Stimulated activated effector memory CD8-positive, alpha-beta T cell treated with anti-CD3 and anti-CD28 coated beads, Interleukin-12 subunit alpha, Interleukin-12 subunit beta, amount 100 ng/mL, for 72 hours (primary cell): ENCODE measurements at regions not wholly inside any gene's neighbourhood (a gene's known extent, or its start where the extent isn't known, plus 50 kb on each side); places are given as distances from the start of the nearest gene placed in this dataset.
"Not testable (repeated sequence)": the region's sequence is repeated elsewhere in the genome, so short reads cannot be mapped to it uniquely, and the experiment has no call there.

Source experiments
- ATAC-seq: fragments of 150-1000 bp; cut with Tn5 transposase; 2 replicates; pipeline ENCODE4 v1.10.0; 2021
- DNase-seq, 2 donors: peaks; one replicate each; pipeline ENCODE4 v3.0.0; 2021 to 2022; ENCODE audit warnings: low spot score in 2 of 2
- H3K27ac Mint-ChIP-seq: one replicate; pipeline ENCODE4 v1.8.0; 2022; ENCODE audit warnings: mild to moderate bottlenecking, mixed read lengths
- H3K36me3 Mint-ChIP-seq: one replicate; pipeline ENCODE4 v1.8.0; 2022; ENCODE audit warnings: mild to moderate bottlenecking, mixed read lengths
- H3K4me1 Mint-ChIP-seq: one replicate; pipeline ENCODE4 v1.8.0; 2022; ENCODE audit warnings: mixed read lengths
- H3K4me3 Mint-ChIP-seq: one replicate; pipeline ENCODE4 v1.8.0; 2022; ENCODE audit warnings: mild to moderate bottlenecking, mixed read lengths
- H3K9me3 Mint-ChIP-seq: one replicate; pipeline ENCODE4 v1.8.0; 2022; ENCODE audit warnings: mixed read lengths

DNA sequence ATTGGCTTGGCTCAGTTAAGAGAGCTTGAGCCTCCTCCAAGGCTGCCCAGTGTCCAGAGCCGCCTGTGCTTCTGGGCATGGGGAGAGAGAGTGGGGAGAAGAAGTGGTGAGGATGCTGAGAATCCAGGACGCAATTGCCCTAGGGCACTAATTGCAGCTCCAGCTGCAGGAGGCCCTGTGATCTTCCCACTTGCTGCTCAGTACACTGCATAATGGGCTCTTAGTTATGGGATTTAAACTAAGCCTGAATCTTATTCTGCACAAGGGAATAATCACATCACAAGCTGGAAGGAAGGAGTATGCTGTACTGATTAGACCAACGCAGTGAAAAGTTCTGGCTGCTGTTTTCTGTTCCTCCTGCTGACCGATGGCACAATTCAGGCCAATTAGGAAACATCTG is 101.0 kb upstream of the PRMT8 start:
- ATAC-seq: no peak
- Mint-ChIP-seq H3K9me3 (no peaks in the 10 kb centered on the region), H3K27ac (no peak overlapping the region), H3K4me1 (no peaks in the 10 kb centered on the region), H3K4me3 (no peak overlapping the region), H3K36me3 (no peaks in the 10 kb centered on the region)
- DNase-seq: no peak

DNA sequence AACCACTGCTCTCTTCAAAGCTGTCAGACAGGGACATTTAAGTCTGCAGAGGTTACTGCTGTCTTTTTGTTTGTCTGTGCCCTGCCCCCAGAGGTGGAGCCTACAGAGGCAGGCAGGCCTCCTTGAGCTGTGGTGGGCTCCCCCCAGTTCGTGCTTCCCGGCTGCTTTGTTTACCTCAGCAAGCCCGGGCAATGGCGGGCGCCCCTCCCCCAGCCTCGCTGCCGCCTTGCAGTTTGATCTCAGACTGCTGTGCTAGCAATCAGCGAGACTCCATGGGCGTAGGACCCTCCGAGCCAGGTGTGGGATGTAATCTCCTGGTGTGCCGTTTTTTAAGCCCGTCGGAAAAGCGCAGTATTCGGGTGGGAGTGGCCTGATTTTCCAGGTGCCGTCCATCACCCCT is 93.4 kb upstream of the PRMT8 start:
- not testable (repeated sequence) for H3K9me3 Mint-ChIP-seq, H3K4me1 Mint-ChIP-seq, DNase-seq, H3K36me3 Mint-ChIP-seq, H3K27ac Mint-ChIP-seq, ATAC-seq, H3K4me3 Mint-ChIP-seq

DNA sequence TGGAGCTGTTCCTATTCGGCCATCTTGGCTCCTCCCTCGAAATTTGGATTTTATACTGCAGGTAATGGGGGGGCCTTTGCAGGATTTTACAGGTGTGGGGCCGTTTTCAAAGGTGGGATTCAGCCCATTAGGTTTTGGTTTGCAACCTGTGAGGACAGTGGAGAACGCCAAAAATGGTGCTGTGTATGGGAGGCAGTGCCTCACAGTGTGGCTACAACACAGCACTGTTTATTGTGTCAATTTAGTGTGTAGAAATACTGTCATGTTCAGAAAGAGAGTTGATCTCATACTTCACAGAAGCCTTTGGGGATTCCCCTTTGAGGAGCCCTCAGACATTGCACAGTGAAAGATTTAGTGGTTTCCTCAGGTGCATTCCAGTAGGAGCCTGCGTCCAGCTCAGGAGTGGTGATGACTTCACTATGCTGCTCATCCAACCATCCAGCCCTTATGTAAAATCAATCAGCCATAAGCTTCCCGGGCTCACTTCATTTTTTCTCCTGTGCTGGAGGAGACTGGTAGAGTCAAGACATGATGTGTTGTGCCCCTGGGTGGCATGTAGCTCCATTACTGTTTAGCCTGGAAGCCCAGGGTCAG is 92.7 kb upstream of the PRMT8 start:
- ATAC-seq: peak; percentile 28

DNA sequence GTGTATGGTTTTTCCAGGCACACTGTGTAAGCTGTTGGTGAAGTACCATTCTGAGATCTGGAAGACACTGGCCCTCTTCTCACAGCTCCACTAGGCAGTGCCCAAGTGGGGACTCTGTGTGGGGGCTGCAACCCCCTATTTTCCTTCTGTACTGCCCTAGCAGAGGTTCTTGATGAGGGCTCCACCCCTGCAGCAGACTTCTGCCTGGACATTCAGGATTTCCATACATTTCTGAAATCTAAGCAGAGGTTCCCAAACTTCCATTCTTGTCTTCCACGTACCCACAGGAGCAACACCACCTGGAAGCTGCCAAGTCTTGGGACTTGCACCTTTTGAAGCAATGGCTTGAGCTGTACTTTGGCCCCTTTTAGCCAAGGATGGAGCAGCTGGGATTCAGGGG is 85.2 kb upstream of the PRMT8 start:
- no peak overlapping the region for H3K27ac Mint-ChIP-seq
- no peak overlapping the region for H3K4me3 Mint-ChIP-seq
- H3K4me1 Mint-ChIP-seq: no peaks in the 10 kb centered on the region
- no peaks in the 10 kb centered on the region for H3K36me3 Mint-ChIP-seq
- no peak for ATAC-seq
- peaks cover 24% of the 10 kb centered on the region for H3K9me3 Mint-ChIP-seq
- no peak for DNase-seq

More for the DNA sequence above, 92.7 kb upstream of the PRMT8 start:
- H3K36me3 Mint-ChIP-seq: no peaks in the 10 kb centered on the region
- no peaks in the 10 kb centered on the region for H3K4me1 Mint-ChIP-seq
- H3K27ac Mint-ChIP-seq: no peak overlapping the region
- no peak for DNase-seq
- peaks cover 4% of the 10 kb centered on the region for H3K9me3 Mint-ChIP-seq
- no peak overlapping the region for H3K4me3 Mint-ChIP-seq

DNA sequence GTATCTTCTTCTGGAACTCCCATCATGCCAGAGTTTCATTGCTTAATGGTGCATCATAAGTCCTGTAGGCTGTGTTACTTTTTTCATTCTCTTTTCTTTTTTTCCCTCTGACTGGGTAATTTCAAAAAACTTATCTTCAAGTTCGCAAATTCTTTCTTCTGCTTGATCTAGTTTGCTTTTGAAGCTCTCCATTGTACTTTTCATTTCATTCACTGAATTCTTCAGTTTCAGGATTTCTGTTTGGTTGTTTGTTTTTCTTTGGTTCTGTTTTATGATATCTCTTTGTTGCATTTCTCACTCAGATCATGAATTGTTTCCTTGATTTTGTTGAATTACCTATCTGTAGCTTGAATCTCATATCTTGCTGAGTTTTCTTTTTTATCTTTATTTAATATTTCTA is 83.3 kb upstream of the PRMT8 start:
- no peak overlapping the region for H3K4me3 Mint-ChIP-seq
- no peak for DNase-seq
- peaks cover 24% of the 10 kb centered on the region for H3K9me3 Mint-ChIP-seq
- no peaks in the 10 kb centered on the region for H3K36me3 Mint-ChIP-seq
- ATAC-seq: no peak
- H3K4me1 Mint-ChIP-seq: no peaks in the 10 kb centered on the region
- H3K27ac Mint-ChIP-seq: no peak overlapping the region

DNA sequence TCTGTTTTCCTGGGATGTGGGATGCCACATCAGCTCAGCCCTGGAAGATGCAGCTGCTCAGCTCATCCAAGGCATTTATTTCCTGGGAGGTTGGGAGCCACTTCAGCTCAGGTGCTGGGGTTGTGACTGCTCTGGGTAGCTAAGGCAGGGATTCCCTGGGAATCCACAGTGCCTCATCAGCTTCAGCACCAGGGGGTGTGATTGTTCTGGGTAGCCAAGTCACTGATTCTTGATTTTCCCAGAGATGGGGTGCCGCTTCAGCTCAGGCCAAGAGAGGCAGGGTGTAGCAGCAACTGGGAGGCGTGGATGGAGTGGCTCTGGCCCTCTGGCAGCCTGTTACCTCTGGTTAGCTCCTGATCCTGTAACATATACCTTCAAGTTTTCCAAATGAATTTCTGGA is 81.3 kb upstream of the PRMT8 start:
- Mint-ChIP-seq H3K4me3 (no peak overlapping the region), H3K27ac (no peak overlapping the region), H3K36me3 (no peaks in the 10 kb centered on the region), H3K4me1 (no peaks in the 10 kb centered on the region), H3K9me3 (peaks cover 20% of the 10 kb centered on the region)
- no peak for DNase-seq
- ATAC-seq: no peak

DNA sequence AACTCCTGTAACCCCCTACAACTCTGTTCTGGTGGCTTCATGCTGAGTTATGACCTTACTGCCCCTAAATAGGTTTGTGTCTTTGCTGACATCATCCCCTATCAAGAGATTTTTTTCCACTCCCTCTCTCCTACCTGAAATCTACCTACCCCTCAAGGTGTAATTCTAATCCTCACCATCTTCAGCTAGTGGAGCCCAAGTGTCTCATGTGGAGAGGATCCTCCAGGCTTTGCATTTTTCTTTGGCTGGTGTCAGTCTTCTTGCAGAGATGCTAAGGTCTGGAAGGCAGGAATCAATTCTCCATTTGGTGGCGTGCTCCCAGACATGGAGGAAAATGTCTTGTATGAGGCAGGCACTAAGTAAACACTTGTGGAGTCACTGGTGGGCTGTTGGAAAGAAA is 74.8 kb upstream of the PRMT8 start:
- Mint-ChIP-seq H3K36me3 (no peaks in the 10 kb centered on the region), H3K9me3 (no peaks in the 10 kb centered on the region), H3K4me3 (no peak overlapping the region), H3K4me1 (no peaks in the 10 kb centered on the region), H3K27ac (no peak overlapping the region)
- no peak for DNase-seq
- ATAC-seq: no peak

DNA sequence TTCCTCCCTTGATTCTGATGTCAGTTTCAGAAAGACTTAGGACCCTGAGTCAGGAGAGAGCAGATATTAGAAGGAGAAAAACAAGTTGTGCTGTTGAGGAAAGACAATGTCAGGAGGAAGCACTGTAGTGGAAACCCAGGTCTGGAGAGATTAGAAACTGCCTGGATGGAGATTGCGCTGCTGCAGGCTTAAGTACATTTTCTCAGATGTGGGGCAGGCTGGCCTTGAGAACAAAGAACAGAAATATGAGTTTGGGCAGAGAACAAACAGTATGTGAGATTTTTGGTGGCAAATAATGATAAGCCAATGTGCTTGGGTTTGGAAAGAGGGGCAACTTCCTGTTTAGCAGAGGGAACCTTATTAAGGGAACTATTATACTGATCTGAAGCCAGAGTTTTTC is 74.3 kb upstream of the PRMT8 start:
- no peak for ATAC-seq
- DNase-seq: no peak
- Mint-ChIP-seq H3K4me1 (no peaks in the 10 kb centered on the region), H3K27ac (no peak overlapping the region), H3K9me3 (no peaks in the 10 kb centered on the region), H3K36me3 (no peaks in the 10 kb centered on the region), H3K4me3 (no peak overlapping the region)

DNA sequence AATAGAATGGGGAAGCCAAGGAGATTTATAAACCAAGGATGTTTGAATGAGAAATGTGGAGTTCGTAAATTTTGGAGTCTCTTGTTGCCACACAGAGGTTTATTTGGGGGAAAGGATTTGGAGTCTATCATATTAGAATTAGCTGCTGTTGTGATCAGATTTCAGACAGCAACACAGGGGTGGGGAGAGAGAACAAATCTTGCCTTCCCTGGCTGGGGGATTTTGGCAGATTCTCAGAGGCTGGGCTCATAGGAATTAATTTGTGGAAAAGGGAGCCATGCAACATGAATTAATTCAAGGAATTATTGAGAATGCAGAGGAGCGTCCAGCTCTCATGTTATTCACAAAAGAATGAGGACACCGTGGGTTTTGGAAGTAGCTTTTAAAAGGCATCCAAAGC is 73.9 kb upstream of the PRMT8 start:
- H3K9me3 Mint-ChIP-seq: no peaks in the 10 kb centered on the region
- DNase-seq: no peak
- no peaks in the 10 kb centered on the region for H3K4me1 Mint-ChIP-seq
- H3K4me3 Mint-ChIP-seq: no peak overlapping the region
- H3K36me3 Mint-ChIP-seq: no peaks in the 10 kb centered on the region
- no peak for ATAC-seq
- H3K27ac Mint-ChIP-seq: no peak overlapping the region

DNA sequence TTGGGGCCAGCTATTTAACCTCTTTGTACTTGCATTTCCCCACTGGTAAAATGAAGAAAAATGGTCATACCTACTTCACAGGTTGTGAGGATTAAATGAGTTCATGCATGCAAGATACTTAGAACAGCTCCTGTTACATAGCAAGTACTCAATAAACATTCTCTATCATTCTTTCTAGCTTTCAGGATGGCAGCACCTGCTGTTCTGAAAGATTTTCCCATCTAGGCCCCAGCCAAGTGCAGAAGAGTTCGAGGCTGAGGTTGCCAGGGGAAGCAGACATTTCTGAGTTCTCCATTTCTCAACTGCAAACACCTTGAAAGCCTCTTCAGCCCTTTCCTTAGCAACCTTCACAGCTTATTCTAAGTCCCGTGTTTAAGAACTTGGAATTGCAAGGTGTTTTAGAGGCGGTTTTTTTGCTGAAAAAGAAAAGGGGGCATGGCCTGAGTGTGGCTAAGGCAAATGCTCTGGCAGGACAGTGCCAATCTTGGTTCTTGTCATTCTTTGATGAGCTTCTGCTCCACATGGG is 73.0 kb upstream of the PRMT8 start:
- ATAC-seq: no peak
- Mint-ChIP-seq H3K4me3 (no peak overlapping the region), H3K9me3 (no peaks in the 10 kb centered on the region), H3K4me1 (no peaks in the 10 kb centered on the region), H3K27ac (no peak overlapping the region), H3K36me3 (no peaks in the 10 kb centered on the region)
- no peak for DNase-seq

DNA sequence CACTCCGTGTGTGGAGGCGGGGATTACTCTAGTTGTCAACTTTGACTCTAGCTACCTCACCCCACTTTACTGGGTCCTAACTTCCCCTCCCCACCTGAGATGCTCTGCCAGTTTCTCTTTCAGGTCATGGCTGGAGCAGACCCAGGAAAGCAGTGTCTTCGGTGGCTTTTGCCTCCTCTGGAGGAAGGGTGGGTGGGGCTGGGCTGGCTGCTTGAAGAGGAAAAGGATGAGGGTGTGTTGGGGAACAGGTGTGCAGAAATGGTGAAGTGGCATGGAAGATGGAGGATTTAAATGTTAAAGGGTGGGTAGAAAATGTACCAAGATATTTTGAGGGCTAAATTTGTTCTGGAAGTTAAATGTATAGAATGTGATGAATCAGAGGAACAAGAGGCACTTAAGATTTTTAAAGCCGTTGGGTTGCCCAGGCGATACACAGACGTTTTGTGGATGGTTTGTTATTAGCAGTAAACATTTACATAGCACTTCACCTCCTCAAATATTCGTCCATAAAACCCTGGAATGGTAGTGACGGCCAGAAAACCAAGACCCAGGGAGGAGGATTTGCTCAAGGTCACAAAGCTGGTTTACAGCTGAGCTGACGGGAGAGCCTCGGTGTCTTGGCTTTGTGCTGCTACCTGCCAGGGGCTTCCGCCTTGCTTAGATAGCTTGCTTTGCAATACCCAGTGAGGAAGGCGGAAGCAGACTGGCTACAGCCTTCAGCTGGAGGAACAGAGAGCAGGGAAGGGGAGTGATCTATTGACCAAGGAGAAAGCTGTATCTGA is 72.2 kb upstream of the PRMT8 start:
- no peaks in the 10 kb centered on the region for H3K9me3 Mint-ChIP-seq
- no peaks in the 10 kb centered on the region for H3K36me3 Mint-ChIP-seq
- no peaks in the 10 kb centered on the region for H3K4me1 Mint-ChIP-seq
- no peak overlapping the region for H3K27ac Mint-ChIP-seq
- ATAC-seq (no peak), DNase-seq (no peak)
- no peak overlapping the region for H3K4me3 Mint-ChIP-seq

DNA sequence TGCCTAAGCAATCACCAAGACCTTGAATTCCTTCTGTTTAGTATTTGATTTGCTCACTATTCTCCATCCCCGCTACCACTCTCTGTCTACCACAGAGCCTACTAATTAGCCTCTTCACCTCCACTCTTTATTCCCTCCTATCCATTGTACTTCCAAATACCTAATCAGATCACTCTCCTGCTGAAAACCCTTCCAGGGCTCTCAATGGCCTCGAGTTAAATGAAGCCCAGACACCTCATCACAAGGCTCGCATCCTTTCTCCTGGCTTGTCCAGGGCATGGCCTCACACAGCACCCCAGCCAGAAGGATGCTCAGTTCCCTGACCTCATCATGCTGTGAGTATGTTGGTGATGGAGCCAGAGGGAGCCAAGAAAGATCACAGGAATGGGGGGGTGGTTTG is 71.4 kb upstream of the PRMT8 start:
- H3K4me1 Mint-ChIP-seq: no peaks in the 10 kb centered on the region
- H3K27ac Mint-ChIP-seq: no peak overlapping the region
- no peaks in the 10 kb centered on the region for H3K9me3 Mint-ChIP-seq
- DNase-seq (no peak), ATAC-seq (no peak)
- no peak overlapping the region for H3K4me3 Mint-ChIP-seq
- no peaks in the 10 kb centered on the region for H3K36me3 Mint-ChIP-seq

DNA sequence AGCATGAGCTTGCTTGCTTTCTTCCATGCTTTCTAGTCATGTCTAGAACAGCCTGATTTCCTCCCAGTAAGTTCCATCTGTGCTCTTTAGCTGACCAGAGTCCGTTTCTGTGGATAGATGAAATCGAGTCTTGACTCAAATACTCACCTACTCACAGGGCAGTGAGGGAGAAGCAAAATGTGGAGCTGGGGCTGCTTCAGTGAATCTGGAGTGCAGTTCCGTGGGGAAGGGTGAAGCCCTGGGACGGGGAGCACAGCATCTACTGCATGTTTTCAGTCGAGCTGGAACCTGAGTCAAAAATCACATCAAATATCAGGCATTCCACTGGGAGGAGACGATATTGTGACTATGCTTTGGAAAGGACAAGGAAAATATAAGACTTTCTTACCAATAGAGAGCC is 70.3 kb upstream of the PRMT8 start:
- ATAC-seq (no peak), DNase-seq (no peak)
- Mint-ChIP-seq H3K36me3 (no peaks in the 10 kb centered on the region), H3K27ac (no peak overlapping the region), H3K4me1 (no peaks in the 10 kb centered on the region), H3K4me3 (no peak overlapping the region), H3K9me3 (no peaks in the 10 kb centered on the region)

DNA sequence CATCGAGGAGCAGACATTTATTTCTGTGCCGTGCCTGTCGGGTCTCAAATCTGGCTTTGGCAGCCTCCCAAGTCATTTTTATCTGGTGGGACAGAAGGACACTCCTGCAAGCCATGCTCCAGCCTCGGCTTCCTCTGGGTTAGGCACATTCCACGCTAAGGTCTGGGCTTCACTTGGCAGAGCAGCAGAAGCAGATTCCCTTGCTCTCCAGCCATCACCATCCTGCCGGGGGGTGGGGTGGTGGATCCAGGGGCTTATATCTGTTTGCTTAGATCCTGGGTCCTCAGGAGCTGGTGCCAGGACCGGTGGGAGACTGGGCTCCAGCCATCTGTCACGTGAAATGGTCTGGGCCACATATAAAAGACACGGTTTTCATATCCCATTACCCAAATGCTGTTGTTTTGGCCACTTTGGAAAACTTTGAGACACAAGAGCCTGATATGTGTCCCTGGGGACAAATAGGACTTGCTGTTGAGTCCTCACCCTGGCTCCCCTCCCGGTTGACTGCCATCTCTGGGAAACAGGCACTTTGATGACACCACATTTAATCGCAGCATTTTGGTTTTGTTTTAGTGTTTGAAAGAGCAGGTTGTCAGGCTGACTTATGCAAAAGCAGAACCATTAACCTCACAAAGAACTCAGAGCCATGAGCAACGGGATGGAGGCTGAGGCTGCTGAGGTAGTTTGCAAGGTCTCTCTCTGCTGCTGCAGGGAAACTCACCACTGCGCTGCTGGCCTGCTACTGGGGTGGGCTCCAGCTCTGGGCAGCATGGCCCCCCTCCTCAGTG is 69.6 kb upstream of the PRMT8 start:
- Mint-ChIP-seq H3K9me3 (no peaks in the 10 kb centered on the region), H3K4me1 (no peaks in the 10 kb centered on the region), H3K27ac (no peak overlapping the region), H3K4me3 (no peak overlapping the region), H3K36me3 (no peaks in the 10 kb centered on the region)
- no peak for DNase-seq
- no peak for ATAC-seq

DNA sequence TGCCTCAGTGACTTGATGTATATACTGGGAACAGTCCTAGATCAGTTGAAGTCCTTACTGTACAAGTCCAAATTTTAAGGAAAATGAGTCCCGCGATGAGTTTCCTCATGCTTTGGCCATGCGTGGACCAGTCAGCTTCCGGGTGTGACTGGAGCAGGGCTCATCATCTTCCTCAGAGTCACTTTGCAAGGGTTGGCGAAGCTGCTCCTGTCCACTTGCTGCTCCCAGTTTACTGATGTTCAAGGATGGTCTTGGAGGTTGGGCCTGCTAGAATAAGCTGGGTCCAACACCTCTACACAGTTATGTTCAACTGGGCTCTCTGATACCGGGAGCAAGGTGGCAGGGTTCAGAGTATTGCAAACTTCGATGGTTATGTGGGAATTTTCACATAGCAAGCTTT is 66.2 kb upstream of the PRMT8 start:
- H3K9me3 Mint-ChIP-seq, H3K4me3 Mint-ChIP-seq, H3K36me3 Mint-ChIP-seq, ATAC-seq, H3K27ac Mint-ChIP-seq, DNase-seq, H3K4me1 Mint-ChIP-seq: not testable (repeated sequence)

DNA sequence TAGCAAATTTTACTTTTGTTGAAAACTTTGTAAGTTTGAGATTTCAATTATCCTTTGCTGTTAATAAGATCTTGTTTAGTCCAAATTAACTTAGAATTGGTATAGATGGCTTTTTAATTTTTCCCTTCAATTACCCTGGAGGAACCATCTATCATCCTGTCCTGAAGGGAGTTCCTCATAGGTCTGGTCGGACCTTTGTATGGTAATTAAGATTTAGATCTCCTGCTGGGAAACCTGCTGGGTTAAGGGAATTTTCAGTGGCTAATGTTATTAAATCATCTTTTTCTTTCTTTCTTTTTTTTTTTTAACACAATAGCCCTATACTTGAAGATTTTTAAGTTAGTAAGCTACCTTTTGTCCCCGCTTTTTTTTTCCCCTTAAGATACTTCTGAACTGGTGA is 63.0 kb upstream of the PRMT8 start:
- H3K4me1 Mint-ChIP-seq: peaks cover 22% of the 10 kb centered on the region
- no peak overlapping the region for H3K27ac Mint-ChIP-seq
- H3K36me3 Mint-ChIP-seq: no peaks in the 10 kb centered on the region
- ATAC-seq (no peak), DNase-seq (no peak)
- peaks cover 7% of the 10 kb centered on the region for H3K9me3 Mint-ChIP-seq
- no peak overlapping the region for H3K4me3 Mint-ChIP-seq
